ENCODE measurements at regions not wholly inside any gene's neighbourhood (a gene's known extent, or its start where the extent isn't known, plus 50 kb on each side); places are given as distances from the start of the nearest gene placed in this dataset.

- H3K4me1 ChIP-seq, result peaks cover 15% of the 10 kb centered on the region
- WGBS, 2 donors, result 33 to 36% methylated on average over 2 of the region's 2 CpGs
- TF ChIP-seq CTCF (IDR thresholded peaks at IDR 0.05), result no peak
- peak overlapping the region in 2 of 4 donors; percentile 26 to 58 for H3K27ac ChIP-seq
- no peaks in the 10 kb centered on the region for H3K36me3 ChIP-seq (replicated peaks in 1 of 2; ENCODE audit: insufficient read depth in 1 of 2, low read depth in 2 of 2)
- ATAC-seq (peak; percentile 71), DNase-seq (peak in 2 of 4 donors; percentile 23 to 27)
- intact Hi-C loops (cut with DNase I), result no loop called here
- no peaks in the 10 kb centered on the region for H3K27me3 ChIP-seq
- no peaks in the 10 kb centered on the region for H3K9me3 ChIP-seq
- no peak overlapping the region for H3K4me3 ChIP-seq
Observed at GRCh38 chr2:65715323-65715722, 282.9 kb upstream of the SPRED2 start.

DNA sequence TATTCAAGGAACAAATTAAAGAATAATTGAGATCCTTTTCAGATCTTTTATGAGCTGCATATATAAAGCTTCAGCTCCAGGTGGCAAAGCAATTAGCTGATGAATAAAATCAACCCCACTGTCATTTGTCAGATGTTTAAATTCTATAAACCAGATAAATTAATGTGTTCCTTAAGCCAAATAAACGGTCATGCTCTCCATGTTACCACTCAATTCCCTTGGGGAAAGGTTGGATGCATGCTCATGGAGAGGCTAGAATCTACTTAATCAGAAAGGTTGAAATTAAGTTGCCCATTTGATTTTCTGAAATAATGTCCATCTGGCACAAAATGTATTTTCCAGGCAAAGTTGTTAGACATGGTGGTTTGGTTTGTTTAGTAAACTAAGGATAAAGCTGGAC lies 282.5 kb upstream of the SPRED2 start:
- Histone ChIP-seq H3K27ac (no peak overlapping the region), H3K27me3 (no peaks in the 10 kb centered on the region), H3K36me3 (replicated peaks in 1 of 2; ENCODE audit: insufficient read depth in 1 of 2, low read depth in 2 of 2) (no peaks in the 10 kb centered on the region), H3K4me3 (no peak overlapping the region), H3K4me1 (peaks cover 15% of the 10 kb centered on the region), H3K9me3 (no peaks in the 10 kb centered on the region)
- 42 to 55% methylated on average over 1 of the region's 1 CpG for WGBS, 2 donors
- TF ChIP-seq POLR2A (IDR thresholded peaks at IDR 0.05) (no peak), CTCF (IDR thresholded peaks at IDR 0.05) (no peak)
- intact Hi-C loops (cut with DNase I), result no loop called here
- DNase-seq (no peak), ATAC-seq (no peak)

DNA sequence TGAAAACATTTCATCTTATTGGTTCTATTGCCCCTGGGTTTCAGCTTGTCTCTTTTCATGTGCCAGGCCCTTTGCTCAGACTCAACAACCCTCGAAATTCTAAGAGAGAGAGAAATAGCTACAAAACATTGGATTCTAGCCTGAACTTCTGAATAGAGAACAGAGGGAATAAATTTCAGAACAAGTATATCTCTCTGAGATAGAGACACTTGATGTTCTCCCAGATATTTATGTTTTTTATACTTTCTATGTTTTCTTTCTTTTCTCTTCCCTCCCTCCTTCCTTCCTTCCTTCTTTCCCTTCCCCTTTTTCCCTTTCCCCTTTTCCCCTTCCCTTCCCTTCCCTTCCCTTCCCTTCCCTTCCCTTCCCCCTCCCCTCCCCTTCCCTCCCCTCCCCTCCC lies 279.5 kb upstream of the SPRED2 start:
- H3K27ac ChIP-seq, result no peak overlapping the region
- DNase-seq (no peak), ATAC-seq (no peak)
- no peaks in the 10 kb centered on the region for H3K27me3 ChIP-seq
- no peak overlapping the region for H3K4me3 ChIP-seq
- H3K9me3 ChIP-seq, result no peaks in the 10 kb centered on the region
- H3K4me1 ChIP-seq, result peaks cover 15% of the 10 kb centered on the region
- WGBS, 2 donors, result 65 to 86% methylated on average over 1 of the region's 1 CpG
- intact Hi-C loops (cut with DNase I), result no loop called here
- TF ChIP-seq POLR2A (IDR thresholded peaks at IDR 0.05), result no peak
- no peak for TF ChIP-seq CTCF (IDR thresholded peaks at IDR 0.05)
- no peaks in the 10 kb centered on the region for H3K36me3 ChIP-seq (replicated peaks in 1 of 2; ENCODE audit: insufficient read depth in 1 of 2, low read depth in 2 of 2)

GRCh38 chr2:65710779-65711295 lies 278.4 kb upstream of the SPRED2 start:
- DNase-seq, result no peak
- H3K9me3 ChIP-seq, result no peaks in the 10 kb centered on the region
- intact Hi-C loops (cut with DNase I), result no loop called here
- TF ChIP-seq POLR2A (IDR thresholded peaks at IDR 0.05), result no peak
- peak in 3 of 7 experiments; percentile 14 to 29 (median 14) for TF ChIP-seq CTCF (IDR thresholded peaks at IDR 0.05)
- no peaks in the 10 kb centered on the region for H3K27me3 ChIP-seq
- no peaks in the 10 kb centered on the region for H3K36me3 ChIP-seq (replicated peaks in 1 of 2; ENCODE audit: insufficient read depth in 1 of 2, low read depth in 2 of 2)
- no peak for ATAC-seq
- WGBS, 2 donors, result 44 to 55% methylated on average over 2 of the region's 2 CpGs
- peaks cover 14% of the 10 kb centered on the region for H3K4me1 ChIP-seq
- no peak overlapping the region for H3K4me3 ChIP-seq
- H3K27ac ChIP-seq, result no peak overlapping the region

- Histone ChIP-seq H3K36me3 (replicated peaks in 1 of 2; ENCODE audit: insufficient read depth in 1 of 2, low read depth in 2 of 2) (no peaks in the 10 kb centered on the region), H3K27ac (no peak overlapping the region), H3K27me3 (no peaks in the 10 kb centered on the region), H3K9me3 (no peaks in the 10 kb centered on the region), H3K4me3 (no peak overlapping the region), H3K4me1 (peaks cover 10% of the 10 kb centered on the region)
- no peak for TF ChIP-seq POLR2A (IDR thresholded peaks at IDR 0.05)
- no peak for TF ChIP-seq CTCF (IDR thresholded peaks at IDR 0.05)
- intact Hi-C loops (cut with DNase I), result no loop called here
- DNase-seq, result no peak
- no peak for ATAC-seq
- 72 to 86% methylated on average over 5 of the region's 5 CpGs for WGBS, 2 donors
Observed at GRCh38 chr2:65710356-65710755, 278.0 kb upstream of the SPRED2 start.
